ENCODE measurements at regions not wholly inside any gene's neighbourhood (a gene's known extent, or its start where the extent isn't known, plus 50 kb on each side); places are given as distances from the start of the nearest gene placed in this dataset.

- Histone ChIP-seq H3K9me1 (ENCODE audit: control insufficient read depth, insufficient read depth, low read length) (no peaks in the 10 kb centered on the region), H3K27me3 (ENCODE audit: control insufficient read depth in 2 of 2, insufficient read depth in 2 of 2, low read length in 2 of 2) (no peaks in the 10 kb centered on the region), H3K36me3 (ENCODE audit: control insufficient read depth, insufficient read depth, low read length) (no peaks in the 10 kb centered on the region), H3K9me3 (replicated peaks; ENCODE audit: control insufficient read depth, insufficient read depth, low read depth, low read length) (no peaks in the 10 kb centered on the region), H3K4me3 (no peak overlapping the region), H3K4me1 (replicated peaks in 1 of 2; ENCODE audit: control insufficient read depth in 2 of 2, insufficient read depth in 2 of 2, low read length in 2 of 2) (no peaks in the 10 kb centered on the region), H3K79me2 (ENCODE audit: control insufficient read depth, insufficient read depth, low read length) (no peaks in the 10 kb centered on the region), H2AFZ (ENCODE audit: low read depth, low read length) (no peak overlapping the region), H4K20me1 (replicated peaks; ENCODE audit: control insufficient read depth, insufficient read depth, low read length) (no peaks in the 10 kb centered on the region), H3K4me2 (ENCODE audit: insufficient read depth, low read length) (no peak overlapping the region), H3K9ac (ENCODE audit: insufficient read depth in 1 of 2, low read depth in 2 of 2, low read length in 2 of 2) (no peak overlapping the region), H3K27ac (ENCODE audit: extremely low read depth, low read depth, low read length) (no peak overlapping the region)
- intact Hi-C loops (cut with micrococcal nuclease), result no loop called here
- ATAC-seq, result no peak
- CTCF ChIA-PET (ENCODE audit: low intra/inter-chr PET ratio), result no interaction called here
- no peak for FAIRE-seq
- no peak for DNase-seq (ENCODE audit: extremely low read depth in 1 of 4, low spot score in 3 of 4)
- POLR2A ChIA-PET, result no interaction called here
- in situ Hi-C loops (cut with MboI), result no loop called here
- WGBS (ENCODE audit: insufficient coverage, low coverage, missing lambda C conversion rate), result 0% methylated on average over 3 of the region's 3 CpGs
- BruUV-seq (replicated peaks), result no TSS peak
- TF ChIP-seq ZNF609 (CRISPR knock-in tag; IDR thresholded peaks at IDR 0.05; ENCODE audit: borderline replicate concordance), result no peak
- no peak for TF ChIP-seq ZNF263 (CRISPR knock-in tag; IDR thresholded peaks at IDR 0.05; ENCODE audit: borderline replicate concordance)
- TF ChIP-seq PHF8 (IDR thresholded peaks at IDR 0.05; ENCODE audit: borderline replicate concordance, low read length), result no peak
- TF ChIP-seq PTBP1 (IDR thresholded peaks at IDR 0.05; ENCODE audit: low read depth, low read length), result no peak
- TF ChIP-seq NFIC (IDR thresholded peaks at IDR 0.05), result no peak
- TF ChIP-seq POLR2AphosphoS5 (IDR thresholded peaks at IDR 0.05; ENCODE audit: control insufficient read depth, insufficient read depth, low read depth, low read length), result no peak
- no peak for TF ChIP-seq EGR1 (conservative IDR thresholded peaks at IDR 0.05)
- TF ChIP-seq RREB1 (CRISPR knock-in tag; IDR thresholded peaks at IDR 0.05), result no peak
- no peak for TF ChIP-seq HMBOX1 (IDR thresholded peaks at IDR 0.05)
- TF ChIP-seq CGGBP1 (CRISPR knock-in tag; IDR thresholded peaks at IDR 0.05), result no peak
- TF ChIP-seq KDM4B (IDR thresholded peaks at IDR 0.05; ENCODE audit: borderline replicate concordance in 2 of 2, low read depth in 1 of 2), result no peak
Measured at GRCh38 chr3:180138871-180139270, 102.1 kb upstream of the PEX5L start.
